Jurkat, Clone E6-1 (cell line): ENCODE measurements at regions not wholly inside any gene's neighbourhood (a gene's known extent, or its start where the extent isn't known, plus 50 kb on each side); places are given as distances from the start of the nearest gene placed in this dataset.
"Not testable (repeated sequence)": the region's sequence is repeated elsewhere in the genome, so short reads cannot be mapped to it uniquely, and the experiment has no call there.

Experiments
- DNase-seq: peaks from one replicate; pipeline ENCODE4 v3.0.0-alpha.2; 2011; ENCODE audit warnings: low read depth, low spot score
- H3K4me3 ChIP-seq: 2 replicates; pipeline ENCODE4 v1.5.1; 2011; ENCODE audit warnings: mild to moderate bottlenecking, low read length, control low read depth, moderate library complexity

DNA sequence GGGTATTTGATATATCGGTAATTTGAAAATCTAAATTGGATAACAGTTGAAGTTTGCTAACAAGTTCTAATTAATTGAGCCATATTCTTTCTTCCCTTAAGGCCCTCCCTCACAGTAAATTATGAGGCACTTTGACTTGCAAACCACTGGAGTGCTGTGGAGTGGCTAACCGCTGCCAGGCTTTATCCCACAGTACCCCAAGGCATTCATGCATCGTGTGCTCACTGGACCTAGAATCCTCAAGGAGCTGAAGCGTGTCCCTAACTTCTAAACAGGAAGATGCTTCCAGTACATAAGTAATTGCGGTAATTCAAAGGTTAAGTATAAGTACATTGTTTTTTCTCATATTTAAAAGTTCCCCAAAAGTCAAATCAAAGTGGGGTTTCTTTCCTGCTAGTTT, 499.9 kb downstream of the TFAP2A start:
- no peak overlapping the region for H3K4me3 ChIP-seq

DNA sequence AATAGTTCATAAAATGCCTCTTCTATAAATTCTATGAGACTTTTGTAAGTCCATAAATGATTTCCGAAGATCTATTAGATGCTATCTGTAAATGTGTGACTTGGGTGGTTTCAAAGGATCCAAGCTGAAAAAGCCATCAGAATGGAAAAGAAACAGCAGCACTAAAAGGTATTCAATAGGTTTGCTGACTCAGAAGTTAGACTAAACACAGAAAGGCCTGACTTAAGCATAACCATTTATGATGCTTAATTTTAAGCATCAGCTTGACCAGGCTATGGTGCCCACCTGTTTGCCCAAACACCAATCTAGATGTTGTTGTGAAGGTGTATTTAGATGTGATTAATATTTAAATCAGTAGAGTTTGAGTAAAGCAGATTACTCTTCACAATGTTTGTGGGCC, 513.5 kb downstream of the TFAP2A start:
- no peak for DNase-seq
- H3K4me3 ChIP-seq, result no peak overlapping the region

More for the DNA sequence above, 499.9 kb downstream of the TFAP2A start:
- DNase-seq, result no peak

DNA sequence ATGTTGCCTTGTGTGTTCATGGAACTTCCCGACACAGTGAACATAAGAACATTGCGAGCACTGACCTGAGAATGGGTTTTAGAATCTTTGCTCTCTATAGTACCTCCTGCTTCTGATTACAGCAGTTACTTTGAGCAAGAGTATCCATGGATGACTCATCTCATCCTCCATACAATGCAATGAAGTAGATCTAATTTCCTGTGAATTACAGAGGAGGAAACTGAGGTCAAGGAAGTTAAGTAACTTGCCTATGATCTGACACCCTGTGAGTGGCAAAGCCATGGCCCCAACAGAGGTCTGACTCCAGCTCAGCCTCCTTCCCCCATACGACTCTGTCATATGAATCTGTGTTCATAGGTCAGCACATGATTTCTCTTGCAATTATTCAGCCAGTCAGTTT, 518.1 kb downstream of the TFAP2A start:
- H3K4me3 ChIP-seq, result no peak overlapping the region
- DNase-seq, result no peak

DNA sequence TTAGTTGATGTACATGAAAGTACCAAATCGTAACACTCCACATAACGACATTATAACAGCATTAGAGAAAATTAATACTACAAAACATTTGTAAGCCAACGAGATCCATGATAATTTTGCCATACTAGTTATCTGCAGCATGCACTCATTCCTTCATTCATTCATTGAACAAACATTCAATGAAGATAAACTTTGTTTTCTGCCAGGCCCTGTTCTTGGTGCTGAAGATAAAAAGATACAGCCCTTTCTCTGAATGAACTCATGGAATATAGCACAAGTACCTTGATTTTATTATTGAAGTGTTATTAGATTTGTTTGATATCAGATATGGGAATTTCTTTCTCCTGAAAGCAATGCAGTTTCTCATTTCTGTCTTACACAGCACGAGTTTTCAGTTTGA, 524.0 kb downstream of the TFAP2A start:
- H3K4me3 ChIP-seq, result no peak overlapping the region
- no peak for DNase-seq

DNA sequence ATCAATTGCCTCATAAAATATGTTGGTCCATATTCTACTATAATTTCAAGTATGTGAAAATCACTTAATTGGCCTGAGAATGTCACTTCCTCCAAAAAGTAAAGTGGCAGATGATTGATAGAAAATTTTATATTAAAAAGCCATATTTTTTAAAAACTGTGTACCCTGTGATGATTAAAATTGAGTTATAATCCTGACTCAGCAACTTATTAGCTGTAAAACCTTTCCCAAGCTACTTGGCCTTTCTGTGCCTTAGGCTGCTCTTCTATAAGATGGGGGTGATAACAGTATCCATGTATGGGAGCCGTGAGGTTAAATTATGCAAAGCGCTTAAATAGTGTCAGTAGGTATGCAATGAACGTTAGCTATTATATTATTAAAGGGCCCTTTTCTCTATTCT, 524.4 kb downstream of the TFAP2A start:
- H3K4me3 ChIP-seq, result no peak overlapping the region
- DNase-seq, result no peak

DNA sequence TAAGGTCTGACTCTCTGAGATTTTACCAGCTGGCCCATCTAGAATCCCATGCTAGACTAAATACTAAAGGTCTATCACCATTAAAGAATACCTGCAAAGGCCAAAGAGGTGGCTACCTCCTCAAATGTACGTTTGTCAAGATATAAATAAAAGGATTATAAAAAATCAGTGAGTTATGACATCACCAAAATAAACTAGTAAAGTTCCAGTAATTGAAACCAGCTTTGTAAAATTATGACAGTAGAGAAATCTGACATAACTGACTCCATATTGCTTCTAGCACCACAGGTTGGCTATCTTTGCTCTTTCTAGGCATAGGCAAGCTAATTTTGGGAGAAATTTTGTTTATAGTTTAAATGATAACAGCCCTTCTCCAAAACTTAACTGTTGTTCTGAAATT, 536.3 kb downstream of the TFAP2A start:
- no peak overlapping the region for H3K4me3 ChIP-seq
- no peak for DNase-seq

DNA sequence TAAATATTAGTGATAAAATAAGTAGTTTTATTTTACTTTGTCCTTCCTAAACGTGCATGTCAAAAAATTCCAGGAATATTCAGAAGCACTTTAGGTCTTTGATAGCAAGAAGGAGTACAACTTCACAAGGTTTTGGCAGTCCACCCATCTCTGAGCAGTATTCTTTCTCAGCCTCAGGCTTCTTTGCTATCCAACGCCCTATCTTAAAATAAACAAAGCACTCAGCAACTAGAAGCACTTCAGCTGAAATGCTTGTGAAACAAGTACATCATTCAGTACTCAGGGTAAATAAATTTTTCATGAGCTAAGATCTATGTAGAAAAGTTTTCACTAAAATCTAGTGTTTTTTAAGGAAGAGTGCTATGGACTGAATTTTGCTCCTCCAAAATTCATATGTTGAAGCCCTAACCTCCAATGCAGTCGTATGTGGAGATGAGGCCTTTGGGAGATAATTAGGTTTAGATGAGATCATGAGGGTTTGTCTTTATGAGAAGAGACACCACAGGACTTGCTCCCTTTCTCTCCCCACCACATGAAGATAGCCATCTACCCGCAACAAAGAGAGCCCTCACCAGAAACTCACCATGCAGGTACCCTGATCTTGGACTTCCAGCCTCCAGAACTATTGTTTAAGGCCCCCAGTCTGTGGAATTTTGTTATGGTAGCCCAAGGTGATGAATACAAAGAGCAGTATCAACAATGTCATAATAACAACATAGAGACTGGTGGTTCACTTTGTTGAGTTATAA, 539.1 kb downstream of the TFAP2A start:
- H3K4me3 ChIP-seq, result no peak overlapping the region
- no peak for DNase-seq

DNA sequence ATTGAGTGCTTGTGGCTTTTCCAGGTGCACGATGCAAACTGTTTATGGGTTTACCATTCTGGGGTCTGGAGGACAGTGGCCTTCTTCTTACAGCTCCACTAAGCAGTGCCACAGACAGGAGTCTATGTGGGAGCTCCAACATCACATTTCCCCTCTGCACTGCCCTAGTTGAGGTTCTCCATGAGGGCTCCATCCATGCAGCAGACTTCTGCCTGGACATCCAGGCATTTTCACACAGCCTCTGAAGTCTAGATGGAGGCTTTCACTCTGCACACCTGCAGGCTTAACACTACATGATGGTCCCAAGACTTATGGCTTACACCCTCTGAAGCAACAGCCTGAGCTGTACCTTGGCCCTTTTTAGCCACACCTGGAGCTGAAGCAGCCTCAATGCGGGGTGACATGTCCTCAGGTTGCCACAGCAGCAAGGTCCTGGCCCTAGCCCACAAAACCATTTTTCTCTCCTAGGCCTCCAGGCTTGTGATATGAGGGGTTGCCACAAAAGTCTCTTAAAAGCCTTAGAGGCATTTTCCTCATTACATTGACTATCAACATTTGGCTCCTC, 552.2 kb downstream of the TFAP2A start:
- DNase-seq, result no peak
- H3K4me3 ChIP-seq, result no peak overlapping the region

DNA sequence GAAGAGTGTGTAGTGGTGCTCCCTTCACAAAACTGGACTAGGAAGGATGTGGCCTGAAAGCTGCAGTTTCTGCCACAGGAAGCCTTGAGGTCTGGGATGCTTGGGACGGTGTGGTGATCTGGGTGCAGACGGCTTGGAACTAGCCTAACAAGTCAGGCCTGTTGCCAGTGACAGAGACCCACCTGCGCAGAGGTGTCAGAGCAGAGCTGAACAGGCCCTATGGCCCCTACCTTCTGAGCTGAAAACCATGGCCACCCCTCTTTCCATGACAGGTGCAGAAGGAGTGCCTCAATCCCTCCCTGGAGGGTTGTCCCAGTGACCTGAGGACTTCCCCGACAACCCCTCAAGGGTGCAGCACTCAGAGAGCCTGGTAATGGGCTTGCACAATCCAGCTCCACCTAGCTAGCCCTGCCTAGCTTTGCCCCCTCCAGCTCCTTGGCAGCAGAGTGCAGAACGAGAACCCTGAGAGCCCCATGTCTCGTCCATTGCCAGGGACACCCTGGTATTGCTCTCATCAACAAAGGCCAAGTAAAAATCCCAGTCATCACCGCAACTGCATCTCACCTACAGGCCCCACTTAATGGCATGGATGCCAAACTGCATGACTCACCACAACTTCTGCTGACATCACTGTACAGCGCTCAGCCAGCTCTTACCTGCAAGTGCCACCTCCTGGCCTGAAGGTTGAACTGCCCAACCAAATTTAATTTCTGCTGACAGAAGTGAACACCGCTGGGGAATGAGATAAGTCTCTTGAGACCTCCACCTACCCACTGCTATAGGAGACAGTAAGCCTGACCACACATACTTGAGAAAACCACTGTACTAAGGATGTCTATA, 563.1 kb downstream of the TFAP2A start:
- no peak overlapping the region for H3K4me3 ChIP-seq
- no peak for DNase-seq

DNA sequence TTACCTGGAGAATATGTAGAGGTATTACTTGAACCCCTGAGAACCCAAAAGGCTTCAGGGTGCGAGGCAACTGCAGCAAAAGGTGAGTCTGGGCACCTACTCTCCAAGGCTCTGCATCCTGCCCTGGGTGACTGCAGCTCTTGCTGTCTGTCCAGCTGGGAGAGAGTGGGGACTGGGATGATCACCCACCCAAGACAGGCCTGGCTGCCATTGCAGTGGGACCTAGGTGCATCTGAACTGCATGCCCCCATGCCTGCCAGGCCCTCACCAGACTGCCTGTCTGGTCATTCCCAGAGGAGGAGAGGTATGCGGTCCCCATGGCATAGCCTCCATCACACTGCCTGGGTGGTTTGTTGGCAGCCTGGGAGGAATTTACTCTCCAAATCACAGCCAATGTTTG, 563.9 kb downstream of the TFAP2A start:
- H3K4me3 ChIP-seq, result no peak overlapping the region
- no peak for DNase-seq

DNA sequence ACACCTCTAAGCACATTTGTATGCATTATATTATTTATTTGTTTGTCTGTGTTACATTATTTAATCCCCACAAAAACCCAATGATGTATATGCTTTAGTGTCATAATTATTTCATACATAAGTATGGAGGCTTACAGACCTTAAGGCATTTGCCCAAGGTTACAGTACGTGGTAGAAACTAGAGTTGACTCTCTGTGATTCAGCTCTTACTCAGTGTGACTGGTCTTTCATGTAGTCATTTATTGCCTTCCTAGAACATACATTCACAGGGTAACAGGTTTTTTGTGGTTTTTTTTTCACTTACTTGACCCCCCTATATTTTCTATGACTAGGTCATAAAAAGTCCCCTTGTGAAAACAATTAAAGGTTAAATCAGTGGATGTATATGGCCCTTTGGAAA, 566.8 kb downstream of the TFAP2A start:
- H3K4me3 ChIP-seq, result no peak overlapping the region
- DNase-seq, result no peak

DNA sequence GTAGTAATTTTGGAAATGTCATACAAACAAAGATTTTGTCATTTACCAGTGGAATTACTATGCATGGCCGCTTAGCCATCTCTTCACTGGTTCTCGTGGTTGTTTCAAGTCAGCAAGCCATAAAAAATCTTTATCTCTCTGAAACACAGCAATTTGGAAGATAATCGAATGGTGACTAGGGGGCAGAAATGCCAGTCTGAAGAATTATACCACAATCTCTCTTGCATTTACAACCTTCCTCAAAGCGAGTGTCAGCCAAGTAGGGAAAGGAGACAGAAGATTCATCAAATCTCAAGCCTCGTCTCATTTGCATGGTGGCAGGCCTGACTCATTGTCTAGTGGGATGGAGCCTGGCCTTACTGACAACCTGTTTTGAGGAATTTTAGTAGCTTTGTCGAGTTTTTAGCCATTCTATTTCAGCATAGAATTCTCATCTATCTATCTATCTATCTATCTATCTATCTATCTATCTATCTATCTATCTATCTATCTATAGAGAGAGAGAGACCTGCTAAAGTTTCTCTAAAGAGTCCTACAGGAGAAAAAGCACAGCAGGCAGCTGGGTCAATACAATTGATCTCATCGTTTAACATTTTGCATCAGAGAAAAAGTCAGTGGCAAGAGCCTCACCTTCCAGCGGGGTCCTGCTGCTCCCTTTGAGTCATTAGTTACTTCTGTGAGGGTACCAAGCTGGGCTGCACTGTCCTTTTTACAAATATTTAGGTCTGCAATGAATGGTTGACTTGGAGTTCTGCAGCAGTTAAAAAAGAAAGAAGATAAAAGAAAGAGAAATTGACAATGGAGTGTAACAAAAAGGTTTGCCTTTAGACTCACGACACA, 572.8 kb downstream of the TFAP2A start:
- no peak for DNase-seq
- H3K4me3 ChIP-seq, result no peak overlapping the region

DNA sequence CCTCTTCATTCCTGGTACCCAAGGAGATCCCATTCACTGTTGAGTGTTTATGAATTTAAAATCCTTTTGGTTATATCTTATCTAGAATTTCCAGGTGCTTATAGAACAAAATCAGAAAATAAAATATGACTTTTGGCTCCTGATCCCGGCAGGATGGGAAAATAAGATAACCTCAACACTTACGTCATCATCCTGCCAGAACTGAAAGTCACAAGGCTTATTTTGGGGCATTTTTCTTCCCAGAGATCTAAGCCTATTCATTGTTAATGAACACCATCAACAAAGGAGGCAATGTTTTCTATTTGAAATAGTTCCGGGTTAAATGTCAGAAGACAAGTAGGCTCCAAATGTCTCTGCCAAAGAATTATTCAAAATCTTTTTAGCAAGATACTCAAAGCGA, 580.6 kb downstream of the TFAP2A start:
- no peak for DNase-seq
- no peak overlapping the region for H3K4me3 ChIP-seq

DNA sequence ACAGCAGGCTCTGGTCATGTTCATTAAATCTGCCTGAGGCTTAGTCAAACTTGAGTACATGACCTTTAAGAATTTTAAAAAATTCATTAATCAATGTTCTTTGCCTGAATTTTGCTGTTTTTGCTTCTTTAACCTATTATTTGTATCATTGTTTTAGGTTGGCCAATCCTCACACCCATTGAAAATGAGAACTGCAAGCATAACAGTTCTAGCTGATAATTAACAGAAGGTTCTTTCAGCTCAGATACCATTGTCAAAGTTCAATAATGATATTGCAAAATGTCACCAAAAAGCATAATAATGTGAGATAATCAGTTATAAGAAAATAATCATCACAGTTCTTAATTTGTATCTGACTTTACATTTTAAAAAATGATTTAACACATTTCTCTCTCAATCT, 583.1 kb downstream of the TFAP2A start:
- no peak overlapping the region for H3K4me3 ChIP-seq
- no peak for DNase-seq

DNA sequence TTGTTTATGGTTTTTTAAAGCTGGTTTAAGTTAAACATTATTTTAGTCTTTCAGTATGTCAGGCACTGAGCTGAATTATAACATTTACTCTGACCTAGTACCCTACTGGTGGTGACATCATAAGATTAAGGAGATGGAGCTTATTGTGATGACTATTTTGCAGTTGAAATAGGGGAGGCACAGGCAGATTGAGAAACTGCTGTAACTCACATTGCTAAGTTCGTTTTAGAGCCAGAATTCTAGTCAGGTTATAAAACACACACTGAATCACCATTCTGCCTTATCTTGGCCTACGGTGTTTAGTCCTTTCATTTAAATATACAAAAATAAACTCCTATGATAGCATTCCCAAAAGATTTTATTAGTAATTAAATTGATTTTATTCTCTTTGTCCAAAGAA, 584.1 kb downstream of the TFAP2A start:
- H3K4me3 ChIP-seq, result no peak overlapping the region
- no peak for DNase-seq

DNA sequence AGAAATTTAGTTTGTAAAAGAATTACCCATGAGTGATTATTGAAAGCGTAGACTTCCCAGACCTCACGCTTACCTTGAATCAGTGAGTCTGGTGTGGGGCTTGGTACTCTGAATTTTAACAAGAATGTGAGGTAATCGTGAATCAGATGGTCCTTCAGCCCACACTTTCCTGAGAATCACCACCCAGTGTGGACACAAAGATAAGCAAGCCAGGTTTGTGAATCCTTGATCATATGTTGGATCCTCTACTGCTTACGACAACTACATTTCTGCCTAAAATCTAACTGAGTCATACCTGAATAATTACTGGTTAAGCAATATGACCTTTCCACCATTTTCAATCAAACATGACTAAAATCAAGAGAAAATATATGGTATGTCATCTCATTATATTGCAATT, 589.3 kb downstream of the TFAP2A start:
- no peak overlapping the region for H3K4me3 ChIP-seq
- no peak for DNase-seq

DNA sequence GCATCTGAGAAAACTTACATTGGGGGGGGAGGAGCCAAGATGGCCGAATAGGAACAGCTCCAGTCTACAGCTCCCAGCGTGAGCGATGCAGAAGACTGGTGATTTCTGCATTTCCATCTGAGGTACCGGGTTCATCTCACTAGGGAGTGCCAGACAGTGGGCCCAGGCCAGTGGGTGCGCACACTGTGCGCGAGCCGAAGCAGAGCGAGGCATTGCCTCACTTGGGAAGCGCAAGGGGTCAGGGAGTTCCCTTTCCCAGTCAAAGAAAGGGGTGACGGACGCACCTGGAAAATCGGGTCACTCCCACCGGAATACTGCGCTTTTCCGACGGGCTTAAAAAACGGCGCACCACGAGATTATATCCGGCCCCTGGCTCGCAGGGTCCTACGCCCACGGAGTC, 604.1 kb downstream of the TFAP2A start:
- not testable (repeated sequence) for DNase-seq, H3K4me3 ChIP-seq

DNA sequence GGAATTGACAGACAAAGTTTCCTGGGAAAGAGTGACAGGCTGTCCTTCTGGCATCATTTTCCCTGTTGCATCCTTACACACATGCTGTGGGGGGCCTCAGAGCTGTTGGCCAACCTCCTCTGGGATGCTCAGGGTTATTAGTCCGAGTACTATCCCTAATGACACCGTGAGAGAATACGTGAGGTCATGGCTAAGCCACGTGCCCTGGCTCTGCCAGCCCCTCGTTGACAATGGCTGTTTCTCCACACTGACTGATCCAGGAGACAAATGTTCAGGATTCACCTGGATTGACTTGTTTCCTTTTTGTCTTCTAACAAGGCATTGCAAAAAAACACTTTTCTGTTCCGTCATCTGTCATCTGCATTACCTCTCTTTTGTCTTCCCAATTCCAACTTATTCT, 604.6 kb downstream of the TFAP2A start:
- DNase-seq, result no peak
- no peak overlapping the region for H3K4me3 ChIP-seq

DNA sequence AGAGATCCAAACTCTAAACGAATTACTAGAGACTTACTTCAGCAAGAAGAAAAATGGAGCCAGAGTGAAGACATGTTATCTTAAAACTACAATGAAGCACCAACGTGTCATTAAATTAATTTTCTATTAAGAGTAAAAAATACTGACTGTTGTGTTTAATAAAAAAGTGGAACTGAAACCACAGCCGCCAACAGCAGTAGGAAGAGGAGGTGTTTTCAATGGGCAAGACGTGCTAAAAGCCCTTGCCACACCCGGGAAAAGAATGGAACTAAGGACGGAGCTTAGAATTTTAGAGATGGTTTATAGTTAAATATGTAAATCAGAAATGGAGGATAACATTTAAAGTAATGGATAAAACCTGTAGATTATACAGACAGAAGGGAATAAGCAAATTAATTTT, 608.7 kb downstream of the TFAP2A start:
- H3K4me3 ChIP-seq, result no peak overlapping the region
- DNase-seq, result no peak
